ENCODE measurements at regions not wholly inside any gene's neighbourhood (a gene's known extent, or its start where the extent isn't known, plus 50 kb on each side); places are given as distances from the start of the nearest gene placed in this dataset.

DNA sequence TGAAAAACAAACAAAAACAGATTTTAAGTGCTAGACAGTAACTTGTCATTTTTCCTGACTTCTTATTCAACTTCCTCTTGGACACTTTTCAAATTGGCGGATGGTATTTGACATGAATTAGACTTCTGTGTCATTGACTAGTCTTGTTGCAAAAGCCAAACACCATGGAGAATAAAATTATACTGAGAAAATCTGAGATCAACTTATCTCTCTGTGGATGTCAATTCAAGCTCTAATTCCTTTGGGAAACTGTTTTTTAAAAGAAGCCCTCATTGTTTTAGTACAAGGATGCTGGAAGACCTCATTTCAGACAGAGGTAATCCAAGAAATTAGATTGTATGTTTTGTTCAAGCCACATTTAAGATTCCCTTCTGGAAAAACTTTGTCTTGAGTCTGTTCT lies 831.0 kb downstream of the SEMA5A start:
- TF ChIP-seq, protein P1, sequence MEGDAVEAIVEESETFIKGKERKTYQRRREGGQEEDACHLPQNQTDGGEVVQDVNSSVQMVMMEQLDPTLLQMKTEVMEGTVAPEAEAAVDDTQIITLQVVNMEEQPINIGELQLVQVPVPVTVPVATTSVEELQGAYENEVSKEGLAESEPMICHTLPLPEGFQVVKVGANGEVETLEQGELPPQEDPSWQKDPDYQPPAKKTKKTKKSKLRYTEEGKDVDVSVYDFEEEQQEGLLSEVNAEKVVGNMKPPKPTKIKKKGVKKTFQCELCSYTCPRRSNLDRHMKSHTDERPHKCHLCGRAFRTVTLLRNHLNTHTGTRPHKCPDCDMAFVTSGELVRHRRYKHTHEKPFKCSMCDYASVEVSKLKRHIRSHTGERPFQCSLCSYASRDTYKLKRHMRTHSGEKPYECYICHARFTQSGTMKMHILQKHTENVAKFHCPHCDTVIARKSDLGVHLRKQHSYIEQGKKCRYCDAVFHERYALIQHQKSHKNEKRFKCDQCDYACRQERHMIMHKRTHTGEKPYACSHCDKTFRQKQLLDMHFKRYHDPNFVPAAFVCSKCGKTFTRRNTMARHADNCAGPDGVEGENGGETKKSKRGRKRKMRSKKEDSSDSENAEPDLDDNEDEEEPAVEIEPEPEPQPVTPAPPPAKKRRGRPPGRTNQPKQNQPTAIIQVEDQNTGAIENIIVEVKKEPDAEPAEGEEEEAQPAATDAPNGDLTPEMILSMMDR (conservative IDR thresholded peaks at IDR 0.05; ENCODE audit: control insufficient read depth, insufficient read depth, low read depth, low read length) = no peak

DNA sequence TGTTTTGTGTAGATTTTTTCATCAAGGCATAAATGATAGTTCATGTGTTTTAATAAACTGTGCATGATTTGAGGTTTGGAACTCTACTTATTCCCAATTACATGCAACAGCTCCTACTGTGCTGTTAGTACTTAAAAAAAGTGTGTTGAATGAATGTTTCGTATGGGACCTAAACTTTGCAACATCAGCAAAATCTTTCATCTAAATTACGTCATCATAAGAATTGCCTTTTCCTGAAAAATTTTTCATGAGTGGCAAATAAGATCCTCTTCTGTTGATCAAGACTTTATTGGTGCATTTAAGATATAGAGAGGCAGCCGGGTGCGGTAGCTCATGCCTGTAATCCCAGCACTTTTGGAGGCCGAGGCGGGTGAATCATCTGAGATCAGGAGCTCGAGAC lies 826.1 kb downstream of the SEMA5A start:
- no peak overlapping the region for H3K4me3 ChIP-seq (ENCODE audit: control insufficient read depth, low read depth, low read length)
- DNase-seq (ENCODE audit: low read depth) = no peak
- TF ChIP-seq, protein P1 (conservative IDR thresholded peaks at IDR 0.05; ENCODE audit: control insufficient read depth, insufficient read depth, low read depth, low read length) = no peak

More for the DNA sequence above, 831.0 kb downstream of the SEMA5A start:
- no peak overlapping the region for H3K4me3 ChIP-seq (ENCODE audit: control insufficient read depth, low read depth, low read length)
- DNase-seq (ENCODE audit: low read depth) = no peak

DNA sequence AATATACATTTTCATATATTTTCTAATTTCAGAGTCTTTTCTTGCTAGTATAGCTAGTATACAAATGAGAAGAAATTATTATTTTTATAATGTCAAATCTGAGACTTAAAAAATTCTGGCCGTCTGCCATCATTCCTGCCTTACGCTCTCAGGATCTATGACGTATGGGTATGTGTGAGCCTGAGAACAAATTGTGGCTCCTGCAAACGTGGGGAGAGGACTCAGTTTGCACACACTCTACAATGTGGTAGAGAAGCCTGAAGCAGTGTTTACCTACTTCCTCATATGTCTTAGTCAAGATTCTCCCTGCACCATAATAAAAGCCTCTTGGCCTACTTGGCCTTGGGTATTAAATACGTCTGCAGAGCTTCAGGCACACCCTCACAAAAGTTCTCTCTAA lies 825.4 kb downstream of the SEMA5A start:
- H3K4me3 ChIP-seq (ENCODE audit: control insufficient read depth, low read depth, low read length) = no peak overlapping the region
- DNase-seq (ENCODE audit: low read depth) = peak; percentile 45
- TF ChIP-seq, protein P1 (conservative IDR thresholded peaks at IDR 0.05; ENCODE audit: control insufficient read depth, insufficient read depth, low read depth, low read length) = no peak

DNA sequence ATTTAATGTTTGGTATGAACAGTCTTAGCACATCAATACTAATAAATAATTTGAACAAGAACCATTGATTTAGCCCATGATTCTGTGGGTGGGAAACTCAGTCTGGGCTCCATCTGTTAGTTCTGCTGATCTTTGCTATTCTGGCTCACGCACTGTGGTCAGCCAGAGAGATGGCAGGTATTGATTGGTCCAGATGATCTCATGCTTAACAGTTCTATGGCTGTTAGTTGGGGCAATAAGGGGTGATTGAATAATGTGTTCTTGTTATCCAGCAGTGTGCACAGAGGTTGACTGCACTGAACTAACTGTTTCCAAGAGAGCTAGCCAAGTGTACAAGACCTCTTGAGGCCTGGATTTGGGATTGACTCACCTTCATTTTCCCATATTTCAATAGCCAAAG lies 824.3 kb downstream of the SEMA5A start:
- DNase-seq (ENCODE audit: low read depth) = peak; percentile 40
- H3K4me3 ChIP-seq (ENCODE audit: control insufficient read depth, low read depth, low read length) = no peak overlapping the region
- TF ChIP-seq, protein P1 (conservative IDR thresholded peaks at IDR 0.05; ENCODE audit: control insufficient read depth, insufficient read depth, low read depth, low read length) = no peak

DNA sequence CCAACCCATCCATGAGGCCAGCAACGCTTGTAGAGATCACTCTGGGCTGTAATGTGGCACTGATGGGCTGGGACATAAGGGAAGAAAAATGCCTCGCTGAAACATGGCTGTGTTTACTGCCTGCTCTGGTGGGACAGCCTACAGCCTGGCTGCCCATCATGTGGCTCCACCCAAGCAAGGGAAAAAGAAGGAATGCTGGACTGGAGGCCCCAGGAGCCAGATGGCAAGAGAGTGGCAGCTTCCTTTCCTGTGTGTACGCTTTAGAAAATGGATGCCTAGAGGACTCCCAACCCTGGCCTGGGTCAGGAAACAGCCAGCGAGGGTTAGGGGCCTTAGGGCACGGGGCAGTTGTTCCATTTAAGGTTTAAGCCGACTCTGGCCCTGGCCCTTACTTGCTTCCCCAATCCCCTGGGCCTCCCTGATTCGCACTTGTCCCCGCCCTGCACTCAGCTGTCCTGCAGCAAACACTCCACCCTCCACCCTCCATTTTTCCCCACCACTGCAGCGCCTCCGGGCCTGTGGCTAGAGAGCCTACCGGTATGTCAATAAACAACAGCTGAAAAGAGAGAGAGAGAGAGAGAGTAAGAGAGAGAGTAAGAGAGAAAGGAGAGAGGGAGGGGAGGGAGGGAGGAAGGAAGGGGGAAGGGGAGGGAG lies 819.4 kb downstream of the SEMA5A start:
- H3K4me3 ChIP-seq (ENCODE audit: control insufficient read depth, low read depth, low read length) = no peak overlapping the region
- TF ChIP-seq, protein P1 (conservative IDR thresholded peaks at IDR 0.05; ENCODE audit: control insufficient read depth, insufficient read depth, low read depth, low read length) = no peak
- DNase-seq (ENCODE audit: low read depth) = no peak

DNA sequence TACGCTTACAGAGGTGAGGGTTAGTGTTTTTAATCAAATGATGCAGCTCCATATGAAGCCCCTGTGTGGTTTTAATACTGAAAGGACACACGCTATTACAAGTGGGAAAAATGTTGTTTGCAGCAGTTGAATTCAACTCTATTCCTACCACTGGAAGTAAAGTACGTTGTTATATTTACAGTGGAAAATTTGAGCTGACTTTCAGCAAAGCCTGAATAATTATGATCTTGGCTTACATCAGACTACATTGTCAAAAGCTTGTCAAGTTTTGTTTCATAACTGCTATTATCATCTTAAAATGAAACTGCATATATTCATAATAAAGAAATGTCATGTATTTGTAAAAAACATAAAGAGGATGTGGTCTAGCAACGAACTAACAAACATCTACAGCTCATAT lies 818.5 kb downstream of the SEMA5A start:
- no peak for DNase-seq (ENCODE audit: low read depth)
- no peak overlapping the region for H3K4me3 ChIP-seq (ENCODE audit: control insufficient read depth, low read depth, low read length)
- TF ChIP-seq, protein P1 (conservative IDR thresholded peaks at IDR 0.05; ENCODE audit: control insufficient read depth, insufficient read depth, low read depth, low read length) = no peak

DNA sequence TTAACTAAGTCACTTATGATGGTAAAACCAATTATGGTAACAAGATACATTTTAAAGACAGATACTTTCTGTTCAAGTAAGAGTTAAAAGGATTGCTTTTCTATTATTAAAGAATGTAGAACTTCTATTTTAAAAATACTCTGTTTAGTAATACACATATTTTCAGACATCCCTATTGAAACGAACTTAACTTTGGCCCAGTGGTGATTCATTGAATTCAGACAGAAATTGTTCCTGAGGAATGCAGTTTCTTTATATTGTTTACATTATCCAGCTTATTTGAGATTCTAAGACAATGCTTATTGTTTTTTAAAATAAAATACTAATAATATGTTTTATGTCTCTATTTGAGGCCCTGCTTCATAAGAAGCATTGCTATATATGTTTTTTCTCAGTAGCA lies 816.4 kb downstream of the SEMA5A start:
- no peak overlapping the region for H3K4me3 ChIP-seq (ENCODE audit: control insufficient read depth, low read depth, low read length)
- TF ChIP-seq, protein P1 (conservative IDR thresholded peaks at IDR 0.05; ENCODE audit: control insufficient read depth, insufficient read depth, low read depth, low read length) = no peak
- DNase-seq (ENCODE audit: low read depth) = peak; percentile 33

Measured in fibroblast of mammary gland (primary cell).